ENCODE measurements at regions not wholly inside any gene's neighbourhood (a gene's known extent, or its start where the extent isn't known, plus 50 kb on each side); places are given as distances from the start of the nearest gene placed in this dataset.

GRCh38 chr19:30880551-30880950, 468.7 kb downstream of the TSHZ3 start:
- no peak overlapping the region for H3K27ac ChIP-seq (ENCODE audit: low read depth, low read length, poor library complexity, severe bottlenecking)
- H2AFZ ChIP-seq (ENCODE audit: low read length): no peak overlapping the region
- H3K79me2 ChIP-seq (ENCODE audit: insufficient read depth, low read depth, low read length): no peaks in the 10 kb centered on the region
- POLR2A ChIA-PET: no interaction called here
- intact Hi-C loops (cut with micrococcal nuclease; ENCODE audit: unreplicated experiment): no loop called here
- TF ChIP-seq CTCF (conservative IDR thresholded peaks at IDR 0.05; ENCODE audit: low read length) (no peak), EZH2phosphoT487 (IDR thresholded peaks at IDR 0.05; ENCODE audit: borderline replicate concordance, low read depth, low read length) (no peak)
- no peak overlapping the region for H3K4me3 ChIP-seq (ENCODE audit: low read depth, low read length, poor library complexity, severe bottlenecking)
- no peaks in the 10 kb centered on the region for H3K9me2 ChIP-seq (ENCODE audit: insufficient read depth, low read length)
- H4K20me1 ChIP-seq (ENCODE audit: insufficient read depth, low read length): no peaks in the 10 kb centered on the region
- H3K36me3 ChIP-seq (ENCODE audit: insufficient read depth, low read length): no peaks in the 10 kb centered on the region
- no TSS peak for BruUV-seq (replicated peaks)
- H3K4me1 ChIP-seq (ENCODE audit: insufficient read depth, low read length, poor library complexity, severe bottlenecking): no peaks in the 10 kb centered on the region
- DNase-seq (ENCODE audit: low spot score): no peak
- CTCF ChIA-PET (ENCODE audit: unreplicated experiment): no interaction called here
- H3K9me3 ChIP-seq (ENCODE audit: low read length): no peaks in the 10 kb centered on the region
- H3K4me2 ChIP-seq (ENCODE audit: low read length): no peak overlapping the region

- Histone ChIP-seq H3K4me1 (ENCODE audit: insufficient read depth, low read length, poor library complexity, severe bottlenecking) (no peaks in the 10 kb centered on the region), H3K9me2 (ENCODE audit: insufficient read depth, low read length) (no peaks in the 10 kb centered on the region), H3K79me2 (ENCODE audit: insufficient read depth, low read depth, low read length) (no peaks in the 10 kb centered on the region), H3K9me3 (ENCODE audit: low read length) (no peaks in the 10 kb centered on the region), H3K27ac (ENCODE audit: low read depth, low read length, poor library complexity, severe bottlenecking) (no peak overlapping the region), H4K20me1 (ENCODE audit: insufficient read depth, low read length) (no peaks in the 10 kb centered on the region), H3K4me3 (ENCODE audit: low read depth, low read length, poor library complexity, severe bottlenecking) (no peak overlapping the region), H2AFZ (ENCODE audit: low read length) (no peak overlapping the region), H3K4me2 (ENCODE audit: low read length) (no peak overlapping the region), H3K36me3 (ENCODE audit: insufficient read depth, low read length) (no peaks in the 10 kb centered on the region)
- no peak for DNase-seq (ENCODE audit: low spot score)
- no peak for TF ChIP-seq CTCF (conservative IDR thresholded peaks at IDR 0.05; ENCODE audit: low read length)
- TF ChIP-seq EZH2phosphoT487 (IDR thresholded peaks at IDR 0.05; ENCODE audit: borderline replicate concordance, low read depth, low read length): no peak
- no TSS peak for BruUV-seq (replicated peaks)
- intact Hi-C loops (cut with micrococcal nuclease; ENCODE audit: unreplicated experiment): no loop called here
- ChIA-PET CTCF (ENCODE audit: unreplicated experiment) (no interaction called here), POLR2A (no interaction called here)
Observed at GRCh38 chr19:30880151-30880550, 469.1 kb downstream of the TSHZ3 start.

- Histone ChIP-seq H3K4me1 (ENCODE audit: insufficient read depth, low read length, poor library complexity, severe bottlenecking) (no peaks in the 10 kb centered on the region), H3K9me3 (ENCODE audit: low read length) (no peaks in the 10 kb centered on the region), H3K79me2 (ENCODE audit: insufficient read depth, low read depth, low read length) (no peaks in the 10 kb centered on the region), H3K4me3 (ENCODE audit: low read depth, low read length, poor library complexity, severe bottlenecking) (no peak overlapping the region), H4K20me1 (ENCODE audit: insufficient read depth, low read length) (no peaks in the 10 kb centered on the region), H2AFZ (ENCODE audit: low read length) (no peak overlapping the region), H3K27ac (ENCODE audit: low read depth, low read length, poor library complexity, severe bottlenecking) (no peak overlapping the region), H3K4me2 (ENCODE audit: low read length) (no peak overlapping the region), H3K9me2 (ENCODE audit: insufficient read depth, low read length) (no peaks in the 10 kb centered on the region), H3K36me3 (ENCODE audit: insufficient read depth, low read length) (no peaks in the 10 kb centered on the region)
- ChIA-PET CTCF (ENCODE audit: unreplicated experiment) (no interaction called here), POLR2A (no interaction called here)
- no TSS peak for BruUV-seq (replicated peaks)
- no peak for TF ChIP-seq EZH2phosphoT487 (IDR thresholded peaks at IDR 0.05; ENCODE audit: borderline replicate concordance, low read depth, low read length)
- TF ChIP-seq CTCF (conservative IDR thresholded peaks at IDR 0.05; ENCODE audit: low read length): no peak
- DNase-seq (ENCODE audit: low spot score): no peak
- intact Hi-C loops (cut with micrococcal nuclease; ENCODE audit: unreplicated experiment): no loop called here
Observed at GRCh38 chr19:30879736-30880135, 469.5 kb downstream of the TSHZ3 start.
